T1000 (cell line): ENCODE measurements at regions not wholly inside any gene's neighbourhood (a gene's known extent, or its start where the extent isn't known, plus 50 kb on each side); places are given as distances from the start of the nearest gene placed in this dataset.
"Not testable (repeated sequence)": the region's sequence is repeated elsewhere in the genome, so short reads cannot be mapped to it uniquely, and the experiment has no call there.

Experiments
- DNase-seq: peaks from one replicate; lab custom pipeline; 2025; ENCODE audit warnings: mixed read lengths; lab: John Stamatoyannopoulos, UW

- no peak for DNase-seq
Measured at GRCh38 chr5:85395526-85395925, 1010.8 kb upstream of the EDIL3 start.

- no peak for DNase-seq
Measured at GRCh38 chr5:85397451-85397850, 1012.8 kb upstream of the EDIL3 start.

GRCh38 chr5:85428426-85428934 lies 1043.8 kb upstream of the EDIL3 start:
- no peak for DNase-seq

GRCh38 chr5:85431726-85432125 lies 1047.0 kb upstream of the EDIL3 start:
- not testable (repeated sequence) for DNase-seq

GRCh38 chr5:85441156-85441555 lies 1056.5 kb upstream of the EDIL3 start:
- no peak for DNase-seq

- DNase-seq = no peak
Measured at GRCh38 chr5:85441853-85442252, 1057.2 kb upstream of the EDIL3 start.

- no peak for DNase-seq
Measured at GRCh38 chr5:85452322-85453025, 1067.8 kb upstream of the EDIL3 start.

- DNase-seq = no peak
Measured at GRCh38 chr5:85453026-85453349, 1068.3 kb upstream of the EDIL3 start.

- no peak for DNase-seq
Measured at GRCh38 chr5:85458319-85458718, 1073.6 kb upstream of the EDIL3 start.

- DNase-seq = no peak
Measured at GRCh38 chr5:85462957-85463356, 1078.3 kb upstream of the EDIL3 start.

- DNase-seq = no peak
Measured at GRCh38 chr5:85466423-85466822, 1081.7 kb upstream of the EDIL3 start.

GRCh38 chr5:85472749-85473148 lies 1088.1 kb upstream of the EDIL3 start:
- no peak for DNase-seq

GRCh38 chr5:85475151-85475550 lies 1090.5 kb upstream of the EDIL3 start:
- not testable (repeated sequence) for DNase-seq

- no peak for DNase-seq
Measured at GRCh38 chr5:85476617-85477016, 1091.9 kb upstream of the EDIL3 start.

- no peak for DNase-seq
Measured at GRCh38 chr5:85479849-85480248, 1095.2 kb upstream of the EDIL3 start.

GRCh38 chr5:85484982-85485574 lies 1100.4 kb upstream of the EDIL3 start:
- DNase-seq = no peak

- no peak for DNase-seq
Measured at GRCh38 chr5:85488295-85488694, 1103.6 kb upstream of the EDIL3 start.

GRCh38 chr5:85500869-85501268 lies 1116.2 kb upstream of the EDIL3 start:
- DNase-seq = no peak

GRCh38 chr5:85512896-85513295 lies 1104.8 kb upstream of the COX7C start:
- no peak for DNase-seq

- no peak for DNase-seq
Measured at GRCh38 chr5:85515588-85515987, 1102.2 kb upstream of the COX7C start.

- DNase-seq = no peak
Measured at GRCh38 chr5:85517386-85517785, 1100.4 kb upstream of the COX7C start.

- no peak for DNase-seq
Measured at GRCh38 chr5:85533341-85534047, 1084.2 kb upstream of the COX7C start.

- no peak for DNase-seq
Measured at GRCh38 chr5:85538362-85538761, 1079.4 kb upstream of the COX7C start.
